Esophagus (tissue), 2 donors: ENCODE measurements at regions not wholly inside any gene's neighbourhood (a gene's known extent, or its start where the extent isn't known, plus 50 kb on each side); places are given as distances from the start of the nearest gene placed in this dataset.
"Not testable (repeated sequence)": the region's sequence is repeated elsewhere in the genome, so short reads cannot be mapped to it uniquely, and the experiment has no call there.

Experiments used
- H3K27ac ChIP-seq, 2 donors: one replicate each; pipeline ENCODE4 v1.5.1; 2013; ENCODE audit warnings: low read depth in 2 of 2, mild to moderate bottlenecking in 2 of 2, inconsistent platforms in 1 of 2, low read length in 1 of 2, moderate library complexity in 1 of 2
- H3K27me3 ChIP-seq, 2 donors: one replicate each; pipeline ENCODE4 v1.6.1; 2013; ENCODE audit warnings: low read length in 2 of 2, control low read depth in 1 of 2, mild to moderate bottlenecking in 1 of 2; ENCODE audit not compliant: insufficient read depth in 2 of 2, control insufficient read depth in 1 of 2
- H3K36me3 ChIP-seq, 2 donors: one replicate each; pipeline ENCODE4 v1.6.1; 2013; ENCODE audit warnings: low read length in 1 of 2; ENCODE audit not compliant: control insufficient read depth in 2 of 2, insufficient read depth in 2 of 2
- H3K4me1 ChIP-seq, 2 donors: one replicate each; pipeline ENCODE4 v1.6.1; 2013; ENCODE audit warnings: low read length in 1 of 2; ENCODE audit not compliant: control insufficient read depth in 2 of 2, insufficient read depth in 2 of 2
- H3K4me3 ChIP-seq, 2 donors: one replicate each; pipeline ENCODE4 v1.5.1; 2013; ENCODE audit warnings: low read length in 2 of 2, mild to moderate bottlenecking in 2 of 2, low read depth in 1 of 2, moderate library complexity in 1 of 2
- H3K9me3 ChIP-seq, 2 donors: one replicate each; pipeline ENCODE4 v1.6.1; 2013; ENCODE audit warnings: mild to moderate bottlenecking in 2 of 2, low read depth in 1 of 2, low read length in 1 of 2, moderate library complexity in 1 of 2; ENCODE audit not compliant: control insufficient read depth in 2 of 2, insufficient read depth in 1 of 2
- WGBS, 2 donors: extraction: QIAGEN DNeasy Blood & Tissue Kit; methylation state at CpG; one replicate each; pipeline ENCODE4 v1.1.7; 2013; 5-methylcytosine and 5-hydroxymethylcytosine counted together
- donor health status: healthy with polysubstance abuse.
- donor health status: Bipolar disorder and iron deficiency.

DNA sequence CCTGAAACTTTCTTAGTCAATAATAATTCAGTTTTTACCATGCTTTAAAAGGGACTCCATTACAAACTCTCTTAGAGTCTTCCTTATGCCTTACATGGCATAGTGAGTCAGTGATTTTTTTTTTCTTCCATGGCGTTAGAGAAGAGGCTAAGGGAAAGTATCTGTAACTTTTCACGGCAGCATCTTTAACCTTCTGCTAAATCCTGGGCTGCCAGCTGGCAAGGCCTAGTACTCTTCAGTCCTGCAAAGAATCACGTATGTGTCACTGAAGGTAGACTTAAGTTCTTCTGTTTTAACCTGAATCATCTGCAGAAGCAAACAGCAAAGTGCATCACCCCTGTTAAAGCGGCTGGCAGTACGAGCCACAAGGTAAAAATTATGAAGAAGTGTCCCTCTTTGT is 286.3 kb upstream of the FN1 start:
- H3K27ac ChIP-seq: no peak overlapping the region
- H3K27me3 ChIP-seq: no peaks in the 10 kb centered on the region
- WGBS, 2 donors: 75 to 86% methylated on average over 5 of the region's 5 CpGs
- no peaks in the 10 kb centered on the region for H3K4me1 ChIP-seq
- no peaks in the 10 kb centered on the region for H3K36me3 ChIP-seq
- H3K9me3 ChIP-seq: no peaks in the 10 kb centered on the region
- no peak overlapping the region for H3K4me3 ChIP-seq

GRCh38 chr2:215721515-215721914 is 285.6 kb upstream of the FN1 start:
- WGBS, 2 donors: 96% methylated on average over 1 of the region's 1 CpG
- H3K36me3 ChIP-seq, H3K4me3 ChIP-seq: not testable (repeated sequence)

DNA sequence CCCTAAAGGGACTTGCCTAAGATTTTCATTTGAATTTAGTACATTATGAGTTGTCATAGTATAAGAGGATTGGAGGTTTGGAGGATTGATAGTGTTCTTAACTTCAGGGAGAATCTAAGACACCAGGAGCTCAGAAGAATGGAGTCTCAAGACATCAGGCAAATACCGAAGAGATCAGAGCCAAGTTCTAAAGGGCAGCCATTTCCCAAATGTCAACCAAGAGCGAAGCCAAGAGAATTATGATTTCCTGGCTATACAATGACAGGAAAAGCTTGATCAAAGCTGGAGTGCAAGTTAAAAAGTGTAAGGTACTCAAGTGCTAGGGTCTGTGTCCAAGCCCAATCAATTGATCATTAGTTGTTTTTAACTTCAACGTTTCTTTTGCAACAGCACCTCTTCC is 283.0 kb upstream of the FN1 start:
- Histone ChIP-seq H3K36me3 (no peaks in the 10 kb centered on the region), H3K4me1 (no peaks in the 10 kb centered on the region), H3K27ac (no peak overlapping the region), H3K4me3 (no peak overlapping the region), H3K27me3 (no peaks in the 10 kb centered on the region), H3K9me3 (no peaks in the 10 kb centered on the region)
- WGBS, 2 donors: 61 to 64% methylated on average over 3 of the region's 3 CpGs

More at GRCh38 chr2:215721515-215721914, 285.6 kb upstream of the FN1 start:
- H3K27ac ChIP-seq, H3K9me3 ChIP-seq, H3K27me3 ChIP-seq, H3K4me1 ChIP-seq: not testable (repeated sequence)

DNA sequence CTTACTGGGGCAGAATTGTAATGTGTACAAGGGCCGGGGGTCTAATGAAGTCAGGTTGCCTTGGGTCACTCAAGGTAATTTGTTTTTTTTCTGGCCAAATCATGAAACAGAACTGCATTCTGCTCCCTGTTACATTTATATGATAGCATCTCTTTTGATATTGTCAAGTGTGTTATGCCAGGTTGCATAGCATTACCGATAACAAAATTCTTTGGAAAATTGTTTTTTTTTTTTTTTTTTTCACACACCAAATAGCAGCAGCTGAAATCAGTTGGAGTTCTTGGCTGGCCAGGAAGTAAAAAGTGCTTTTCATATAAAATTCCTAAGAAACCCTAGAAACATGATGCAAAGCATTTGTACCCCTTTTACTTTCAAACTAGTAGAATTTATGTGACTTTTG is 282.6 kb upstream of the FN1 start:
- Histone ChIP-seq H3K36me3 (no peaks in the 10 kb centered on the region), H3K4me3 (no peak overlapping the region), H3K9me3 (no peaks in the 10 kb centered on the region), H3K4me1 (no peaks in the 10 kb centered on the region), H3K27ac (no peak overlapping the region), H3K27me3 (no peaks in the 10 kb centered on the region)
- 60% methylated on average over 2 of the region's 2 CpGs for WGBS, 2 donors

- H3K9me3 ChIP-seq: no peaks in the 10 kb centered on the region
- peak overlapping the region; percentile 19 to 24 for H3K27ac ChIP-seq
- H3K27me3 ChIP-seq: no peaks in the 10 kb centered on the region
- no peaks in the 10 kb centered on the region for H3K36me3 ChIP-seq
- H3K4me1 ChIP-seq: no peaks in the 10 kb centered on the region
- 60 to 66% methylated on average over 11 of the region's 11 CpGs for WGBS, 2 donors
- H3K4me3 ChIP-seq: no peak overlapping the region
Observed at GRCh38 chr2:215717501-215718381, 281.9 kb upstream of the FN1 start.

GRCh38 chr2:215716956-215717355 is 281.1 kb upstream of the FN1 start:
- no peak overlapping the region for H3K4me3 ChIP-seq
- no peaks in the 10 kb centered on the region for H3K36me3 ChIP-seq
- H3K4me1 ChIP-seq: no peaks in the 10 kb centered on the region
- no peaks in the 10 kb centered on the region for H3K27me3 ChIP-seq
- no peaks in the 10 kb centered on the region for H3K9me3 ChIP-seq
- H3K27ac ChIP-seq: no peak overlapping the region
- WGBS, 2 donors: 89 to 92% methylated on average over 6 of the region's 6 CpGs

- no peaks in the 10 kb centered on the region for H3K4me1 ChIP-seq
- 18 to 24% methylated on average over 2 of the region's 2 CpGs for WGBS, 2 donors
- no peak overlapping the region for H3K4me3 ChIP-seq
- H3K27ac ChIP-seq: peak overlapping the region; percentile 78
- no peaks in the 10 kb centered on the region for H3K36me3 ChIP-seq
- peaks cover 0 to 2% of the 10 kb centered on the region in 2 donors for H3K27me3 ChIP-seq
- no peaks in the 10 kb centered on the region for H3K9me3 ChIP-seq
Observed at GRCh38 chr2:215712871-215713790, 277.3 kb upstream of the FN1 start.

GRCh38 chr2:215712219-215712868 is 276.5 kb upstream of the FN1 start:
- WGBS, 2 donors: 24 to 33% methylated on average over 3 of the region's 3 CpGs
- Histone ChIP-seq H3K4me3 (no peak overlapping the region), H3K36me3 (no peaks in the 10 kb centered on the region), H3K27me3 (peaks cover 0 to 2% of the 10 kb centered on the region in 2 donors), H3K27ac (peak overlapping the region; percentile 34 to 71), H3K9me3 (no peaks in the 10 kb centered on the region), H3K4me1 (no peaks in the 10 kb centered on the region)

DNA sequence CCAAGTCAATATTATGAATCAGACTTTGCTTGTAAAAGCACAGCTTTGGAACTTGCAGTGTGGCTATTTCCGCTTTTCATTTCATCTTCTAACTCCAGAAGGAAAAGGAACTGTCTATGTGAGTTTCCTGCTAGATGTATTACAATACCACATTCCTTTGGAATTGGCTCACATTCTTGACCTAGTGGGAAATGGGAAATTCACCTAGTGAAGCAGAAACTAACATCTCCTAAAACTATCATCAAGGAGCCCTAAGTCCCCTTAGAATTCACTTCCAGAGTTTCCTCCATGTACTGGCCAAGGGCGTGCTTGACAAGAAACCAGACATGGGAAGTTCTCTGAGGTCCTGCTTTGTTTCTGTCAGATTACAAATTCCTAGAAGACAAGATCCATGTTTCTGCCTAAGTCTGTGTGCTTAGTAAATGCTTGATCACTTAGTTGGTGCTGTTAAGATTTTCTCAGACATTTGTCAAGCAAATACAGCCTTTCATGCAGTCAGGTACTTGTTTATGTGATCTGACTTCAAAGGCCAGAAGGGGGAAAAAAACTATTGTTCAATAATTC is 275.7 kb upstream of the FN1 start:
- 68 to 79% methylated on average over 2 of the region's 2 CpGs for WGBS, 2 donors
- Histone ChIP-seq H3K27me3 (peaks cover 0 to 2% of the 10 kb centered on the region in 2 donors), H3K4me3 (no peak overlapping the region), H3K36me3 (no peaks in the 10 kb centered on the region), H3K27ac (peak overlapping the region in 1 of 2 donors; percentile 31), H3K9me3 (no peaks in the 10 kb centered on the region), H3K4me1 (no peaks in the 10 kb centered on the region)
